ENCODE measurements at regions not wholly inside any gene's neighbourhood (a gene's known extent, or its start where the extent isn't known, plus 50 kb on each side); places are given as distances from the start of the nearest gene placed in this dataset.

DNA sequence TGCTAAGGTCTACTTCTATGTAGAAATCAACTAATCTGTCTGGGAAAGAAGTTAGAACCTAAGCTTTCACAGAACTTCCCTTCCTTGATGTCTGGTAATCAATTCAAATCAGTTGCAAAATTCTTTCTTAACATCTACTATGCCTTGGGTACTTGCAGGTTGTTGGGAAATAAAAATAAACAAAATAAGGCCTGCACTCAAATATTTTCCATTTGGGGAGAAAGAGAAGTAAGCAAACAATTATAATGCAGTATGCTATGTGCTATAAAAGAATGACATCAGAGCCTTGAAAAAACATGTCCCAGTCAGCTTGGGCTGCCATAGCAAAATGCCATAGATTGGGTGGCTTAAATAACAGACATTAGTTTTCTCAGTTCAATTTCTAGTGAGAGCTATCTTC, 425.9 kb upstream of the DCN start:
- no peak for DNase-seq

DNA sequence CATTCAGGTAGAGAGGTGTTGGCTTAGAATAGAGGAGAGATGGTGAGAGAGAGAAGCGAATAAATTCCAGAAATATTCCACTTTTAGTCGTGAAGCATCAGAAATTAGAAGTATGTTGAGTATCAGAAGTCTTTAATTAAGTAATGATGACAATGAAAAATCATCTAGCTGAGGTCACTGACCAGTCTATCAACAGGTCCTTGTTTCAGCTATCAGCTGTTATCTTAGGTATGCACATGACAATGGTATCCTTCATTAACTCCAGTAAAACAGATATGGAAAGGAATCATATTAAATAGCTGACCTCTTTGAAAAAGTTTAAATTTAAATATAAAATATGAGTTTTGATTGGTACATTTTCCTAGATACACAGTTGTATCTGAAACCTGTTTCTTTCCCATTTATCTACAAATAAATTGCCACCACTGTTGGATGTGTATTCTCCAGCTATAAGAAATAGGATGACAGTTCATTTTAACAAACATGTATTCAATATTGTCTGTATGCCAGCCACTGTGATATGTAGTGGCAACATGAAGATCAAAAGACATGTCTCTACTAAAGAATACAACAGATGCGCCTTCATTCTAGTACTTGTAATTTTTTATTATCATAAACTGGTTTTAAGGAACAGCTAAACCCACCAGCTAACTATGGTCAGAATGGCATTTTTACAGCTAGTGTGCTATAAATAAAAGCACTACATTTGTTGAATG, 424.2 kb upstream of the DCN start:
- no peak for DNase-seq

- DNase-seq, result no peak
Observed at GRCh38 chr12:91604897-91605296, 422.3 kb upstream of the DCN start.

- DNase-seq, result no peak
Observed at GRCh38 chr12:91603060-91603459, 420.4 kb upstream of the DCN start.

- no peak for DNase-seq
Observed at GRCh38 chr12:91601054-91601453, 418.4 kb upstream of the DCN start.

GRCh38 chr12:91594715-91595114, 412.1 kb upstream of the DCN start:
- no peak for DNase-seq

- DNase-seq, result no peak
Observed at GRCh38 chr12:91591639-91591987, 409.0 kb upstream of the DCN start.

- no peak for DNase-seq
Observed at GRCh38 chr12:91590966-91591638, 408.5 kb upstream of the DCN start.

DNA sequence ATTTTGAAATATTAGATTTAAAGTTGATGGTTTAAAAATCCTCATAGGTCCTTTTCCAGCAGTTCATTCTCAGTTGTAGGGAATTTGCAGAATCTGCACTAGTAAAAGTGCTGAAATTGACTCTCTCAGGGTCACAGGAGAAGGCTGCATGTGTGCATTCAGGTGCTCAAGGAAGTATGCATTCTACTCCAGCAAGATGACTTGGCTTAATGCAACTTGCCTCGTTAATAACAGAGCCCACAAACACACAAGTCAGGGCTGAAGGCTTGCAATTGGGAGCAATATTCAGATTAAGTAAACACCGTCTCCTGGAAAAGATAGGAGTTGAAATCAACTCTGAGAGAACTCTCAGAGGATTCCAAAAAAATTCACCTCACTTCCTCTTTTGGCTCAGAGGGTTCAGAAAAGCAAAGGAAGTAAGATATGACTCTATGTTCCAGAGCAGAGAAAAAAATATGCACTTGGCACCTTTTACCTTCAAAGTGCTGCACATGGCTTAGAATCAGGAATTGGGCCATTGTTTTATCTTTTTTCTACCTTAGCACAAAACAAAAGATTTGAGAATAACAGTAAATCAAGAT, 406.3 kb upstream of the DCN start:
- DNase-seq, result no peak

GRCh38 chr12:91586015-91586414, 403.4 kb upstream of the DCN start:
- DNase-seq, result no peak

GRCh38 chr12:91582811-91583210, 400.2 kb upstream of the DCN start:
- no peak for DNase-seq

- DNase-seq, result no peak
Observed at GRCh38 chr12:91579516-91580263, 397.1 kb upstream of the DCN start.

DNA sequence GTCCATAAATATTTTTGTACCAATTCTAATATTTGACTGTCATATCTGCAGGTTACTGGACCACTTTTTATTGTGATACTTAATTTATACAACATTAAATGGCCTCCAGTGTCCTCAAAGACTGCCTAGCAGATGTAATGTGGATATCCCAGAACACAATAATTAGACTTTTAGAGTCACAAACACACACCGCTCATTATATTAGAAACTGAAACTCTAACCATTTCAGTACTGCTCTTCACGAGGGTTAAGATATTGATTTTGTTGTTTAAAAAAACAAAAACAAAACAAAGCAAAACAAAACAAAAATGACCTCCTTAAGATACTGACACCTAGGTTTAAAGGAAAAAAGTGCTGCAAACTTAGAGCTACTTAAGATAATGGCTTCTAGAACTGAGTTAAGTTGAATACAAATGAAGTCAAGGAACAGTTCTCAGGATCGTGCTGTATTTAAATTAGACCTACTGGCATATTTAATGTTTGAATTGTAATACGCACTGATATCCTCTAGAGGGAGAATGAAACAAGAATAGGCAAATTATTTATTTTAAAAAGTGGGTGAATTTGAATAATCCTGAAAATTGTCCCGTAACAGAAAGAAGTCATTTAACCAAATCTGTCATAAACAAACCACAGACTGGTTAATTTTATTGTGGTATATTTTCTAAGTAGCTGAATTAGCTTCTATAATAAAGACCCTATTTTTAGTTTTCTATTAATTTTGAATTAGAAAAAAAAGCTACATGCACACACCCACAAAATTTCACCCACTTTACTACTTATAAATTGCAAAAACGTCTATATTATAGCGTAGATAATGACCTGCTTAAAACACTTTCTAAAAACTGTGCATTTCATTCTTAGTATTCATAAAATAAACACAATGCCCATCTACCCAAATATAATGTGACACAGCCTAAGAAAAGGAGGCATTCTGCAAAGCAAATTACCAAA, 395.2 kb upstream of the DCN start:
- no peak for DNase-seq

DNA sequence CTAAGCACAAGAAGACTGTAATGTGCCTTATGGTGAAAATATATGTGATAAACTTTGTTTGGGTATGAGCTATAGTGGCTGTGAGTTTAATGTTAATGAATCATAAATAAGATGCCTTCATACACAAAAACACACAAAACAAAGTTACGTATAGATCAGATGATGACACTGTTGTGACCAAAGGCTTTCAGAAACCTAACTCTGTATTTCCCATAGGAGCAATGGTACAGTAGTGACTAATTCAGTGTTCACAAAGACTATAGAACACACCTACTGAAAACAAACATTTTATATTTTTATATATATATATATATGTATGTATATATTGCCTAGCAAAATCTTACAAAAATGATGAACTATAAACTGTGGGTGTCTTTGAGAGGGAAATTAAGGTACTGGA, 393.8 kb upstream of the DCN start:
- no peak for DNase-seq

DNA sequence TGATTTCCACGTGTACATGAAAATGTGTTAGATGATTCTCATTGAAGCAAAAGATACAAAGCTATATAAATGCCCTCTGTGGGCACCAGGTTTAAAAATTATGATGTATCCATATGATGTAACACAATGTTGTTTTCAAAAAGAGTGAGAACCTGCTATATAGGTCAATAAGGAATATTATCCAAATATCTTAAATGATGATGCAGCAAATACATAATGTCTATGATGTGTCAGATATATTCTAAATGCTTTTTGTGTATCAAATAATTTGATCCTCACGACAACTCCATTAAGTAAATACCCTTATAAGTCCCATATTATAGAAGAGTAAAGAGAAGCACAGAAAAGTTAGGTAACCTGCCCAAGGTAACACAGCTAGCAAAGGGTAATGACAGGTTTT, 393.0 kb upstream of the DCN start:
- DNase-seq, result no peak

GRCh38 chr12:91574975-91575374, 392.4 kb upstream of the DCN start:
- DNase-seq, result no peak

DNA sequence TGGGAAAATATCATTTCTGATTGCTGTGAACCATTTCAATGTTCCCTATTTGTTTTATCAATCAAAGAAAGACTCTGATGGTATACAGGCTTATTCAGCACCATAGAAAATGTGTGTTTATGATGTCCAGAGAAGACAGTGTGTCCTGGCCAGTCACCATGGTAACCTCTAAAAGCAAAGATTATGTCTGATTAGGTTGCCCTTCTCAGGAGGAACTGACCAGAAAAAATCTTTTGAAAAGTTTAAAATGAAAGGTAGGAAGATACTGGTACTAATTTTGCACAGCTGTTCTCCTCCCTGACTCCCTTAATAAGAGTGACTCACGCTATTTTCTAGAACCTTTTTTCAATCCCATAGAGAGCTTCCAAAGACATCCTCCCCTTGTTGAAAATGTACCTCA, 391.8 kb upstream of the DCN start:
- no peak for DNase-seq

- no peak for DNase-seq
Observed at GRCh38 chr12:91572869-91573268, 390.3 kb upstream of the DCN start.

DNA sequence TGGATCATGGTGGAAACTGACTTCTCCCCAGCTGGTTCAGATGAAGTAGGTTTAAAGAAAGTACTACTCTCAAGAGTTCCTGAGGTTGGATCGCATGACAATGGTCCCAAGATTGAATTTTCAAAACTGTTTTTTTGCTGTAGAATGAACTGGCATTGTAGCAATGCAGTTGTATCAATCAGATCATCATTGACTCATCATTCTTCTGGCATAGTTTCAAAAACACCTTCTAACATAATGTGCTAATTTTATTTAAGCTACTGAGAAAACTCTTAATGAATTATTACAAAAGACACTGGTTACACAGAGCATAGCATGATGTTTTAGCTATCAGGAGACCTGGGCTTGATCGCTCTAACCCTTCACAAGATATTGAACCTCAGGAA, 384.5 kb upstream of the DCN start:
- no peak for DNase-seq

DNA sequence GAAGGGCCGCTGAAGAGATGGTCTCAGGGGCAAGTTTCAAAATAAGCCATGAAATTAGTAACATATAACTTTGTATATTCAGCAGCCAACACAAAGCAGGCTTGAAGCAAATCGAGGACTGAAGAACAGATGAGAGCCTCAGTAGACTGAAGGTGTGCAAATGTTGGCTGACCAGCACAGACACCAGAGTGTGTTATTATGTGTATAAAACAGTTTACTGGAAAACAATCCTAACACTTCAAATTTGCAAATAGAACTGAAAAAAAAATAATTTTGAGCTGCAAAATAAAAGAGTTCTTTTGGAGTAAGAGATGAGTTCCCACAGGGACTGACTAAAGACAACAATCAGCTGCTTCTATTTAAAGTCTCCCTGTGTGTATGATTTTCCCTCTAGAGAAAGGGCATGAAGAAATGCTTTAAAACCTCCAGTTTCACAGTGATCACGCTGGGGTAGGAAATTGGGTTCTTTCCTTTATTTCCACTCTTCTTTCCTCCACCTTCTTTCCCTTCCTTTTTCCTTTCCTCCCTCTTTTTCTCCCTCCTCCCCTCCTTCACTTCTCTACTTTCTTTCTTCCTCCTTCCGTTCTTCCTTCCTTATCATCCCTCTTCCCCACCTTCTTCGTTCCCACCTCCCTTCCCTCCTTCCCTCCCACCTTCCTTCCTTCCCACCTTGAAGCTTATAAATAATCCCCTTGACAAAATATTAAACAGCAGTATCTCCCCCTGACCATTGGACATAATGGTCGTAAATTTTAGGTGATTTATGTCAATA, 383.9 kb upstream of the DCN start:
- DNase-seq, result no peak

DNA sequence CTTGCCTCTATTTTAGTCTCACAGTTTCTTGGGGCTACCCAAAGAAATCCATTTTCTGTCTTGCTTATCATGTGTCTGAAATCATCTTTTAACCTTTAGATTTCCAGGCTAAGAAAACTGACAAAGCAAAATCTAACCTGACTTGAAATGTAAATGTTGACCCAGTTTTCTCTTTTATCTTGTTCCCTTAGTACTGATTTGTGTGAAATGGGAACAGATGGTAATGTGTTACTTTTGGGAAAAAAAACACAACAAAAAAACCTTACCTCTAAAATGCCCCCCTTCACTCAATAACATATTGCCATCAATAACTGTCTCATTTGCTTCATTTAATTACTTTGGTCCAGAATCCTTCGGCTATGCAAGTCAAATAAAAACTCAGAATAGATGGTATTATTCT, 383.2 kb upstream of the DCN start:
- DNase-seq, result no peak

DNA sequence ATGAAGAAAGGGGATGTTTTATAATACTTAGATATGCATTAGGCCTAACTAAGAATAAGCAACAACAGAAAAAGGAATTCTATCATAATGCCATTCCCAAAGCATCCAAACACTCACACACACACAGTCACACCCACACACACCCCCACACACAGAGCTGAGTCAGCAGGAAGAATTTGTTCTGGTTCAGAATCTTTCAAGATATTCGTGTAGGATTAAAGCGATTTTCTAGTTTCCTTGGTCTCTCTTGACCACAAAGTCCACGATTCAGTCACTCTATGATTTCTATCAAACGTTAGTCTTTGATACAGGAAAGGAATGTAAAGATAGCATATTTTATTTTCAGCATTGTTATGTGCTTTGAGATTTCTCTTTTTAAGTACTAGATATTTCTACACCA, 382.6 kb upstream of the DCN start:
- no peak for DNase-seq
